GM23338 (cell line): ENCODE measurements at regions not wholly inside any gene's neighbourhood (a gene's known extent, or its start where the extent isn't known, plus 50 kb on each side); places are given as distances from the start of the nearest gene placed in this dataset.

Experiments
- CTCF ChIP-seq, 2 experiments: fragments of 200-600 bp in 1 of 2; sonication (generic) in 1 of 2; conservative IDR thresholded peaks; 2 replicates each; pipeline versions ENCODE4 v1.5.1 to v1.6.1; 2016 to 2017; ENCODE audit warnings: antibody characterized with exemption in 2 of 2, low read depth in 2 of 2, mild to moderate bottlenecking in 2 of 2, moderate library complexity in 1 of 2
- EZH2 ChIP-seq: fragments of 200-600 bp; sonication (generic); IDR thresholded peaks from one replicate; pipeline ENCODE4 v1.8.0; 2017; ENCODE audit warnings: antibody characterized with exemption, mild to moderate bottlenecking, low read depth; ENCODE audit not compliant: unreplicated experiment
- EZH2phosphoT487 ChIP-seq: fragments of 200-600 bp; sonication (generic); IDR thresholded peaks from one replicate; pipeline ENCODE4 v1.8.1; 2018; ENCODE audit warnings: antibody characterized with exemption; ENCODE audit not compliant: unreplicated experiment
- POLR2AphosphoS5 ChIP-seq: IDR thresholded peaks from 2 replicates; pipeline ENCODE4 v1.6.1; 2016; ENCODE audit warnings: antibody characterized with exemption, low read depth
- REST ChIP-seq: IDR thresholded peaks from one replicate; pipeline ENCODE4 v1.6.1; 2018; ENCODE audit warnings: antibody characterized with exemption; ENCODE audit not compliant: unreplicated experiment
- ZNF114 ChIP-seq: fragments of 250-450 bp; sonication (Bioruptor Pico); IDR thresholded peaks from 2 replicates; pipeline ENCODE4 v1.5.0; 2020; ENCODE audit warnings: mild to moderate bottlenecking, moderate library complexity

GRCh38 chr1:79585801-79586200, 579.3 kb upstream of the ADGRL4 start:
- TF ChIP-seq CTCF (conservative IDR thresholded peaks at IDR 0.05; ENCODE audit: low read depth in 2 of 2) (no peak), EZH2 (no peak), EZH2phosphoT487 (no peak), ZNF114 (CRISPR knock-in tag) (no peak), POLR2AphosphoS5 (no peak), REST (no peak)
